HCT116 (cell line): ENCODE measurements at regions not wholly inside any gene's neighbourhood (a gene's known extent, or its start where the extent isn't known, plus 50 kb on each side); places are given as distances from the start of the nearest gene placed in this dataset.

ENCODE experiments used
- EZH2 ChIP-seq: fragments of 200-600 bp; sonication (generic); IDR thresholded peaks from 2 replicates; pipeline ENCODE4 v1.6.1; 2017; ENCODE audit warnings: antibody characterized with exemption, mixed run types
- SRF ChIP-seq: IDR thresholded peaks from 2 replicates; pipeline ENCODE4 v1.6.1; 2012; ENCODE audit warnings: low read depth
- TF ChIP-seq, protein P1 (sequence below), 3 experiments: fragments of 200-600 bp in 1 of 3; sonication (generic) in 1 of 3; IDR thresholded peaks in 2 of 3; conservative IDR thresholded peaks in 1 of 3; 2 replicates each; pipeline ENCODE4 v1.5.1; 2012 to 2017; ENCODE audit warnings: low read depth in 2 of 3, low read length in 2 of 3, antibody characterized with exemption in 1 of 3, borderline replicate concordance in 1 of 3, control low read depth in 1 of 3, mild to moderate bottlenecking in 1 of 3, mixed read lengths in 1 of 3, mixed run types in 1 of 3, moderate library complexity in 1 of 3; ENCODE audit not compliant: insufficient read depth in 1 of 3

DNA sequence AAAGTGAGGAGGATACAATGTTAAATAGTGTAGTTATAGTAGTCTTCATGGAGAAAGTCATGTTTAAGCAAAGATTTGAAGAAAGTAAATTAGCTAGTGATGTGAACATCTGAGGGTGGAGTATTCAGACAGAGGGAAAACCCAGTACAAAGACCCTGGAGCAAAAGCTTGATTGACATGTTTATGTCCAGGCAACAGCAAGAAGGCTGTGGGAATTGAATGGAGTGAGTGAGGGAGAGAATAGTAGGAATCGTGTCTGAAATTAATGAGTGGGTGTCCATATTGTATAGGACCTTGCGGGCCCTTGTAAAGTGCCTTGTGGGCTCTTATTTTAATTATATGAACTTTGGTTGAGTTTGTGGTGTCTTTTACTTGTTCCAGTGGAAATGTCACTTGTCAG lies 424.1 kb upstream of the KIRREL3 start:
- TF ChIP-seq EZH2: no peak
- TF ChIP-seq, protein P1, sequence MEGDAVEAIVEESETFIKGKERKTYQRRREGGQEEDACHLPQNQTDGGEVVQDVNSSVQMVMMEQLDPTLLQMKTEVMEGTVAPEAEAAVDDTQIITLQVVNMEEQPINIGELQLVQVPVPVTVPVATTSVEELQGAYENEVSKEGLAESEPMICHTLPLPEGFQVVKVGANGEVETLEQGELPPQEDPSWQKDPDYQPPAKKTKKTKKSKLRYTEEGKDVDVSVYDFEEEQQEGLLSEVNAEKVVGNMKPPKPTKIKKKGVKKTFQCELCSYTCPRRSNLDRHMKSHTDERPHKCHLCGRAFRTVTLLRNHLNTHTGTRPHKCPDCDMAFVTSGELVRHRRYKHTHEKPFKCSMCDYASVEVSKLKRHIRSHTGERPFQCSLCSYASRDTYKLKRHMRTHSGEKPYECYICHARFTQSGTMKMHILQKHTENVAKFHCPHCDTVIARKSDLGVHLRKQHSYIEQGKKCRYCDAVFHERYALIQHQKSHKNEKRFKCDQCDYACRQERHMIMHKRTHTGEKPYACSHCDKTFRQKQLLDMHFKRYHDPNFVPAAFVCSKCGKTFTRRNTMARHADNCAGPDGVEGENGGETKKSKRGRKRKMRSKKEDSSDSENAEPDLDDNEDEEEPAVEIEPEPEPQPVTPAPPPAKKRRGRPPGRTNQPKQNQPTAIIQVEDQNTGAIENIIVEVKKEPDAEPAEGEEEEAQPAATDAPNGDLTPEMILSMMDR (IDR thresholded peaks at IDR 0.05 in 2 of 3, conservative IDR thresholded peaks at IDR 0.05 in 1 of 3; ENCODE audit: borderline replicate concordance in 1 of 3, insufficient read depth in 1 of 3, low read depth in 2 of 3, low read length in 2 of 3): no peak
- TF ChIP-seq SRF: no peak
